SK-N-SH treated with all-trans-retinoic acid at 6 μM for 48 hours (cell line): ENCODE measurements at regions not wholly inside any gene's neighbourhood (a gene's known extent, or its start where the extent isn't known, plus 50 kb on each side); places are given as distances from the start of the nearest gene placed in this dataset.

Source experiments
- ATAC-seq: fragments of 200-7000 bp; cut with Tn5 transposase; 3 replicates; pipeline ENCODE4 v1.9.1; 2020; ENCODE audit warnings: mild to moderate bottlenecking, moderate library complexity
- ARNTL ChIP-seq: fragments of 450-650 bp; formaldehyde crosslinking; IDR thresholded peaks from 2 replicates; pipeline ENCODE4 v1.5.0; 2020; ENCODE audit warnings: low read depth, mild to moderate bottlenecking, moderate library complexity, borderline replicate concordance
- BACH2 ChIP-seq: fragments of 250-450 bp; sonication (Bioruptor Pico); IDR thresholded peaks from 2 replicates; pipeline ENCODE4 v1.9.0; 2021; ENCODE audit warnings: mild to moderate bottlenecking, borderline replicate concordance
- CREB5 ChIP-seq: fragments of 250-450 bp; sonication (Bioruptor Pico); IDR thresholded peaks from 2 replicates; pipeline ENCODE4 v1.5.1; 2020; ENCODE audit warnings: low read depth, mild to moderate bottlenecking, moderate library complexity
- CSDC2 ChIP-seq: fragments of 250-450 bp; sonication (Bioruptor Pico); IDR thresholded peaks from 2 replicates; pipeline ENCODE4 v1.5.0; 2020; ENCODE audit warnings: mild to moderate bottlenecking, moderate library complexity
- ESRRG ChIP-seq: fragments of 250-450 bp; sonication (Bioruptor Pico); IDR thresholded peaks from 2 replicates; pipeline ENCODE4 v1.6.1; 2021; ENCODE audit warnings: mild to moderate bottlenecking
- GLIS3 ChIP-seq: fragments of 250-450 bp; sonication (Bioruptor Pico); IDR thresholded peaks from 2 replicates; pipeline ENCODE4 v1.5.0; 2020; ENCODE audit warnings: mild to moderate bottlenecking, moderate library complexity
- ISL1 ChIP-seq: fragments of 250-450 bp; sonication (Bioruptor Pico); IDR thresholded peaks from 2 replicates; pipeline ENCODE4 v2.1.2; 2022; ENCODE audit warnings: mild to moderate bottlenecking, moderate library complexity
- OSR1 ChIP-seq: fragments of 250-450 bp; sonication (Bioruptor Pico); IDR thresholded peaks from 2 replicates; pipeline ENCODE4 v1.8.0; 2022; ENCODE audit warnings: moderate library complexity, mild to moderate bottlenecking, inconsistent platforms
- PATZ1 ChIP-seq: fragments of 250-450 bp; sonication (Bioruptor Pico); IDR thresholded peaks from 2 replicates; pipeline ENCODE4 v1.8.0; 2020; ENCODE audit warnings: mild to moderate bottlenecking, moderate library complexity, borderline replicate concordance
- POU6F1 ChIP-seq: fragments of 250-450 bp; sonication (Bioruptor Pico); IDR thresholded peaks from 2 replicates; pipeline ENCODE4 v1.8.0; 2021; ENCODE audit warnings: low read depth, mild to moderate bottlenecking, moderate library complexity, borderline replicate concordance
- PPARA ChIP-seq: fragments of 250-450 bp; sonication (Bioruptor Pico); IDR thresholded peaks from 2 replicates; pipeline ENCODE4 v1.5.0; 2020; ENCODE audit warnings: mild to moderate bottlenecking, borderline replicate concordance
- RARB ChIP-seq: fragments of 250-450 bp; sonication (Bioruptor Pico); IDR thresholded peaks from 2 replicates; pipeline ENCODE4 v1.8.0; 2021; ENCODE audit warnings: mild to moderate bottlenecking, moderate library complexity
- SNAI2 ChIP-seq: fragments of 250-450 bp; sonication (Bioruptor Pico); IDR thresholded peaks from 2 replicates; pipeline ENCODE4 v1.5.0; 2020; ENCODE audit warnings: mild to moderate bottlenecking, moderate library complexity
- TCF4 ChIP-seq: fragments of 250-450 bp; sonication (Bioruptor Pico); IDR thresholded peaks from 2 replicates; pipeline ENCODE4 v1.8.0; 2021; ENCODE audit warnings: mild to moderate bottlenecking, moderate library complexity, borderline replicate concordance
- TOX ChIP-seq: fragments of 250-450 bp; sonication (Bioruptor Pico); IDR thresholded peaks from 2 replicates; pipeline ENCODE4 v1.8.0; 2021; ENCODE audit warnings: mild to moderate bottlenecking, moderate library complexity, borderline replicate concordance
- TSHZ2 ChIP-seq: fragments of 250-450 bp; sonication (Bioruptor Pico); IDR thresholded peaks from 2 replicates; pipeline ENCODE4 v1.5.0; 2020; ENCODE audit warnings: mild to moderate bottlenecking, moderate library complexity
- ZC3H10 ChIP-seq: fragments of 250-450 bp; sonication (Bioruptor Pico); IDR thresholded peaks from 2 replicates; pipeline ENCODE4 v1.5.1; 2021; ENCODE audit warnings: mild to moderate bottlenecking, moderate library complexity
- ZFP3 ChIP-seq: fragments of 250-450 bp; sonication (Bioruptor Pico); IDR thresholded peaks from 2 replicates; pipeline ENCODE4 v1.5.0; 2020; ENCODE audit warnings: mild to moderate bottlenecking, moderate library complexity
- ZFP30 ChIP-seq: fragments of 450-650 bp; formaldehyde crosslinking; IDR thresholded peaks from 2 replicates; pipeline ENCODE4 v1.5.0; 2022; ENCODE audit warnings: mild to moderate bottlenecking, moderate library complexity
- ZNF565 ChIP-seq: fragments of 450-650 bp; formaldehyde crosslinking; conservative IDR thresholded peaks from 2 replicates; pipeline ENCODE4 v1.5.0; 2020; ENCODE audit warnings: low read depth, mild to moderate bottlenecking, moderate library complexity
- ZNF70 ChIP-seq: fragments of 450-650 bp; formaldehyde crosslinking; IDR thresholded peaks from 2 replicates; pipeline ENCODE4 v1.5.0; 2020; ENCODE audit warnings: mild to moderate bottlenecking, moderate library complexity
- ZNF8 ChIP-seq: fragments of 450-650 bp; formaldehyde crosslinking; IDR thresholded peaks from 2 replicates; pipeline ENCODE4 v1.5.0; 2020; ENCODE audit warnings: mild to moderate bottlenecking, moderate library complexity

GRCh38 chr16:61215605-61216004, 820.6 kb downstream of the CDH8 start:
- TF ChIP-seq ZNF565 (CRISPR knock-in tag) (no peak), CSDC2 (CRISPR knock-in tag) (no peak), SNAI2 (CRISPR knock-in tag) (no peak), RARB (no peak), ZNF8 (CRISPR knock-in tag) (no peak)
- no peak for ATAC-seq

- TF ChIP-seq TCF4 (CRISPR knock-in tag): no peak
- TF ChIP-seq ZC3H10 (CRISPR knock-in tag): no peak
- no peak for TF ChIP-seq TSHZ2 (CRISPR knock-in tag)
- TF ChIP-seq CSDC2 (CRISPR knock-in tag): no peak
- no peak for TF ChIP-seq GLIS3 (CRISPR knock-in tag)
- no peak for TF ChIP-seq ISL1 (CRISPR knock-in tag)
- TF ChIP-seq PATZ1 (CRISPR knock-in tag): no peak
- TF ChIP-seq ESRRG (CRISPR knock-in tag): no peak
- TF ChIP-seq OSR1 (CRISPR knock-in tag): no peak
- no peak for TF ChIP-seq RARB
- no peak for TF ChIP-seq ZNF70
- TF ChIP-seq ZNF565 (CRISPR knock-in tag): no peak
- no peak for TF ChIP-seq ARNTL
- TF ChIP-seq TOX (CRISPR knock-in tag): no peak
- no peak for TF ChIP-seq PPARA (CRISPR knock-in tag)
- TF ChIP-seq ZNF8 (CRISPR knock-in tag): no peak
- no peak for TF ChIP-seq ZFP30 (CRISPR knock-in tag)
- TF ChIP-seq SNAI2 (CRISPR knock-in tag): no peak
- no peak for ATAC-seq
These were observed 821.5 kb downstream of the CDH8 start for GRCh38 chr16:61214780-61215179.

- TF ChIP-seq OSR1 (CRISPR knock-in tag) (no peak), CREB5 (no peak), TOX (CRISPR knock-in tag) (no peak), ARNTL (no peak), SNAI2 (CRISPR knock-in tag) (no peak), TSHZ2 (CRISPR knock-in tag) (no peak), ZFP3 (CRISPR knock-in tag) (no peak), ZNF8 (CRISPR knock-in tag) (no peak), POU6F1 (CRISPR knock-in tag) (no peak), TCF4 (CRISPR knock-in tag) (no peak), PPARA (CRISPR knock-in tag) (no peak), ESRRG (CRISPR knock-in tag) (no peak), ZC3H10 (CRISPR knock-in tag) (no peak), PATZ1 (CRISPR knock-in tag) (no peak), ZNF565 (CRISPR knock-in tag) (no peak), BACH2 (CRISPR knock-in tag) (no peak), RARB (no peak), ISL1 (CRISPR knock-in tag) (no peak)
- ATAC-seq: no peak
These were observed 826.2 kb downstream of the CDH8 start for GRCh38 chr16:61210076-61210475.
